H9 (cell line): ENCODE measurements at regions not wholly inside any gene's neighbourhood (a gene's known extent, or its start where the extent isn't known, plus 50 kb on each side); places are given as distances from the start of the nearest gene placed in this dataset.

Experiments used
- DNase-seq: peaks from one replicate; pipeline ENCODE4 v3.0.0-alpha.2; 2017
- H2AFZ ChIP-seq: one replicate; pipeline ENCODE4 v1.6.1; 2013; ENCODE audit warnings: mild to moderate bottlenecking, low read length, control low read depth, moderate library complexity
- H2AK5ac ChIP-seq: 2 replicates; pipeline ENCODE4 v1.6.1; 2013; ENCODE audit warnings: low read length, control low read depth, mixed read lengths; ENCODE audit not compliant: insufficient read length
- H2BK120ac ChIP-seq: one replicate; pipeline ENCODE4 v1.6.1; 2013; ENCODE audit warnings: low read depth, mild to moderate bottlenecking, low read length, control low read depth, inconsistent platforms; ENCODE audit not compliant: poor library complexity, severe bottlenecking
- H2BK12ac ChIP-seq: 2 replicates; pipeline ENCODE4 v1.6.1; 2013; ENCODE audit warnings: low read length, control low read depth, mixed read lengths, low read depth; ENCODE audit not compliant: insufficient read length
- H2BK15ac ChIP-seq: 2 replicates; pipeline ENCODE4 v1.6.1; 2013; ENCODE audit warnings: low read depth, low read length, control low read depth
- H2BK20ac ChIP-seq: one replicate; pipeline ENCODE4 v1.6.1; 2013; ENCODE audit warnings: low read depth, mild to moderate bottlenecking, low read length, control low read depth, inconsistent platforms; ENCODE audit not compliant: poor library complexity, severe bottlenecking
- H2BK5ac ChIP-seq: 2 replicates; pipeline ENCODE4 v1.6.1; 2013; ENCODE audit warnings: low read length, control low read depth, mixed read lengths; ENCODE audit not compliant: insufficient read length
- H3K14ac ChIP-seq: 2 replicates; pipeline ENCODE4 v1.6.1; 2013; ENCODE audit warnings: low read length, control low read depth; ENCODE audit not compliant: insufficient read depth
- H3K18ac ChIP-seq: 2 replicates; pipeline ENCODE4 v1.6.1; 2013; ENCODE audit warnings: low read depth, mild to moderate bottlenecking, mixed read lengths, low read length, control low read depth; ENCODE audit not compliant: insufficient read length
- H3K23ac ChIP-seq: 2 replicates; pipeline ENCODE4 v1.6.1; 2013; ENCODE audit warnings: low read length, control low read depth, mixed read lengths, low read depth; ENCODE audit not compliant: insufficient read length
- H3K23me2 ChIP-seq: 2 replicates; pipeline ENCODE4 v1.6.1; 2013; ENCODE audit warnings: low read depth, mild to moderate bottlenecking, mixed read lengths, low read length, control low read depth; ENCODE audit not compliant: insufficient read length, poor library complexity, severe bottlenecking
- H3K27ac ChIP-seq: 2 replicates; pipeline ENCODE4 v1.5.1; 2013; ENCODE audit warnings: low read length, control low read depth, mixed read lengths, low read depth; ENCODE audit not compliant: insufficient read length
- H3K27me3 ChIP-seq: 2 replicates; pipeline ENCODE4 v1.6.1; 2013; ENCODE audit warnings: low read length, control low read depth, inconsistent platforms; ENCODE audit not compliant: insufficient read depth
- H3K4ac ChIP-seq: 2 replicates; pipeline ENCODE4 v1.6.1; 2013; ENCODE audit warnings: low read depth, mild to moderate bottlenecking, control low read depth, inconsistent platforms, low read length, moderate library complexity
- H3K4me1 ChIP-seq: 2 replicates; pipeline ENCODE4 v1.6.1; 2013; ENCODE audit warnings: low read length, control low read depth, inconsistent platforms; ENCODE audit not compliant: insufficient read depth
- H3K4me2 ChIP-seq: 2 replicates; pipeline ENCODE4 v1.6.1; 2013; ENCODE audit warnings: low read length, control low read depth, mixed read lengths; ENCODE audit not compliant: insufficient read length, insufficient read depth
- H3K56ac ChIP-seq: 2 replicates; pipeline ENCODE4 v1.6.1; 2013; ENCODE audit warnings: low read depth, mild to moderate bottlenecking, mixed read lengths, low read length, control low read depth; ENCODE audit not compliant: insufficient read length
- H3K79me1 ChIP-seq: 2 replicates; pipeline ENCODE4 v1.6.1; 2013; ENCODE audit warnings: low read depth, mild to moderate bottlenecking, moderate library complexity, low read length, control low read depth, inconsistent platforms; ENCODE audit not compliant: insufficient read depth, poor library complexity, severe bottlenecking
- H3K79me2 ChIP-seq: 2 replicates; pipeline ENCODE4 v1.6.1; 2013; ENCODE audit warnings: low read length, control low read depth, inconsistent platforms; ENCODE audit not compliant: insufficient read depth
- H3K9ac ChIP-seq: 2 replicates; pipeline ENCODE4 v1.6.1; 2013; ENCODE audit warnings: low read length, control low read depth, mixed read lengths; ENCODE audit not compliant: insufficient read length; ENCODE audit errors: extremely low read depth
- H3K9me3 ChIP-seq: one replicate; pipeline ENCODE4 v1.6.1; 2013; ENCODE audit warnings: low read depth, low read length, inconsistent platforms; ENCODE audit not compliant: control insufficient read depth
- H3T11ph ChIP-seq: one replicate; pipeline ENCODE4 v1.6.1; 2013; ENCODE audit warnings: mild to moderate bottlenecking, low read length, control low read depth, inconsistent platforms
- H4K20me1 ChIP-seq: one replicate; pipeline ENCODE4 v1.6.1; 2013; ENCODE audit not compliant: control insufficient read depth, insufficient read length, insufficient read depth
- H4K5ac ChIP-seq: 2 replicates; pipeline ENCODE4 v1.6.1; 2013; ENCODE audit warnings: low read depth, mild to moderate bottlenecking, mixed read lengths, low read length, control low read depth; ENCODE audit not compliant: insufficient read length
- H4K8ac ChIP-seq: replicated peaks from 2 replicates; pipeline ENCODE4 v1.6.1; 2013; ENCODE audit warnings: low read length, control low read depth, mixed read lengths, low read depth; ENCODE audit not compliant: insufficient read length
- H4K91ac ChIP-seq: 2 replicates; pipeline ENCODE4 v1.6.1; 2013; ENCODE audit warnings: low read depth, mild to moderate bottlenecking, moderate library complexity, mixed read lengths, low read length, control low read depth; ENCODE audit not compliant: insufficient read length
- H3K27ac Mint-ChIP-seq, 3 experiments: 2 replicates in 2 of 3; 3 replicates in 1 of 3; pipeline ENCODE4 v1.8.0; 2020 to 2021; ENCODE audit warnings: mixed read lengths in 3 of 3, mild to moderate bottlenecking in 1 of 3, moderate library complexity in 1 of 3
- H3K27me3 Mint-ChIP-seq: 2 replicates; pipeline ENCODE4 v1.8.0; 2021; ENCODE audit warnings: low read depth, mild to moderate bottlenecking, moderate library complexity, mixed read lengths
- H3K36me3 Mint-ChIP-seq, 3 experiments: 2 replicates in 2 of 3; 3 replicates in 1 of 3; pipeline ENCODE4 v1.8.0; 2020 to 2021; ENCODE audit warnings: low read depth in 3 of 3, mixed read lengths in 3 of 3; ENCODE audit not compliant: insufficient read depth in 1 of 3
- H3K4me1 Mint-ChIP-seq, 2 experiments: 2 replicates each; pipeline ENCODE4 v1.8.0; 2020; ENCODE audit warnings: mixed read lengths in 2 of 2
- H3K4me3 Mint-ChIP-seq, 2 experiments: 2 replicates in 1 of 2; 3 replicates in 1 of 2; pipeline ENCODE4 v1.8.0; 2020 to 2021; ENCODE audit warnings: mild to moderate bottlenecking in 2 of 2, mixed read lengths in 2 of 2, moderate library complexity in 1 of 2
- H3K9me3 Mint-ChIP-seq, 2 experiments: 2 replicates in 1 of 2; 3 replicates in 1 of 2; pipeline ENCODE4 v1.8.0; 2020; ENCODE audit warnings: mild to moderate bottlenecking in 2 of 2, mixed read lengths in 2 of 2, moderate library complexity in 1 of 2
- WGBS: extraction: QIAGEN DNeasy Blood & Tissue Kit; methylation state at CpG from one replicate; pipeline ENCODE4 v1.1.7; 2013; ENCODE audit warnings: missing lambda C conversion rate, low lambda C conversion rate, mixed read lengths; ENCODE audit not compliant: insufficient read length; ENCODE audit errors: extremely low coverage; 5-methylcytosine and 5-hydroxymethylcytosine counted together
- TF ChIP-seq, protein P1 (sequence below): fragments of 200-600 bp; sonication (generic); conservative IDR thresholded peaks from 3 replicates; pipeline ENCODE4 v1.8.0; 2021; ENCODE audit warnings: antibody characterized with exemption, mild to moderate bottlenecking

DNA sequence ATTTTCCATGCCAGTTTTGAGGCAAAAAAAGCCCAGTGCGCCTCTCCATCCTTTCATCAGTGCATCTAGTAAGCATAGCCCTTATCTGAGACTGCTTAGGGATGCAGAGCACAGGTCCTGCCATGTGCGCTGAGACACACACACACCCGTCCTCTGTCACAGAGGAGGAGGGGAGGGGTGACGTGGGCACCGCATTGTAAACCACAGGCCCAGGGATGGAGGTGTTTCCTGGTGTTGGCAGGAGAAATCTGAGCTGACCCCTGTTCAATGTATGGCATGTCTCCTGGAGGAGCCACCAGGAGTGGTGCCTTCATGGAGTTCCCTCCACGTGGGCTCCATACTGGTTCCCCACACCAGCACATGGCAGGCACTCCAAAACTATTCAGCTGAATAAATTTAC is 65.8 kb upstream of the HELT start:
- no peak overlapping the region for H3K27ac ChIP-seq
- peaks cover 6% of the 10 kb centered on the region for H3K27me3 Mint-ChIP-seq
- H3K56ac ChIP-seq = no peak overlapping the region

More for the DNA sequence above, 65.8 kb upstream of the HELT start:
- no peak overlapping the region for H2BK120ac ChIP-seq
- WGBS = no CpG with 5 or more reads among the region's 6 CpGs
- H2AFZ ChIP-seq = no peak overlapping the region
- no peak overlapping the region for H2BK5ac ChIP-seq
- H4K5ac ChIP-seq = no peak overlapping the region
- H3K27me3 ChIP-seq = no peaks in the 10 kb centered on the region
- H4K20me1 ChIP-seq = no peaks in the 10 kb centered on the region
- no peak for DNase-seq
- no peak overlapping the region for H3K18ac ChIP-seq
- H3K4me2 ChIP-seq = no peak overlapping the region
- no peak overlapping the region for H2BK15ac ChIP-seq
- no peak overlapping the region for H3K23ac ChIP-seq
- no peak overlapping the region for H3K9ac ChIP-seq
- H3K4me1 ChIP-seq = no peaks in the 10 kb centered on the region
- H2AK5ac ChIP-seq = no peak overlapping the region
- TF ChIP-seq, protein P1, sequence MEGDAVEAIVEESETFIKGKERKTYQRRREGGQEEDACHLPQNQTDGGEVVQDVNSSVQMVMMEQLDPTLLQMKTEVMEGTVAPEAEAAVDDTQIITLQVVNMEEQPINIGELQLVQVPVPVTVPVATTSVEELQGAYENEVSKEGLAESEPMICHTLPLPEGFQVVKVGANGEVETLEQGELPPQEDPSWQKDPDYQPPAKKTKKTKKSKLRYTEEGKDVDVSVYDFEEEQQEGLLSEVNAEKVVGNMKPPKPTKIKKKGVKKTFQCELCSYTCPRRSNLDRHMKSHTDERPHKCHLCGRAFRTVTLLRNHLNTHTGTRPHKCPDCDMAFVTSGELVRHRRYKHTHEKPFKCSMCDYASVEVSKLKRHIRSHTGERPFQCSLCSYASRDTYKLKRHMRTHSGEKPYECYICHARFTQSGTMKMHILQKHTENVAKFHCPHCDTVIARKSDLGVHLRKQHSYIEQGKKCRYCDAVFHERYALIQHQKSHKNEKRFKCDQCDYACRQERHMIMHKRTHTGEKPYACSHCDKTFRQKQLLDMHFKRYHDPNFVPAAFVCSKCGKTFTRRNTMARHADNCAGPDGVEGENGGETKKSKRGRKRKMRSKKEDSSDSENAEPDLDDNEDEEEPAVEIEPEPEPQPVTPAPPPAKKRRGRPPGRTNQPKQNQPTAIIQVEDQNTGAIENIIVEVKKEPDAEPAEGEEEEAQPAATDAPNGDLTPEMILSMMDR = no peak
- H3K4me1 Mint-ChIP-seq = 0 out of 4 replicates have a peak, but pooled peaks cover 0 to 3% of the 10 kb centered on the region in 2 experiments
- no peaks in the 10 kb centered on the region for H3K79me1 ChIP-seq
- H3K14ac ChIP-seq = no peak overlapping the region
- no peaks in the 10 kb centered on the region for H3K9me3 ChIP-seq
- no peak overlapping the region for H3K27ac Mint-ChIP-seq
- no peak overlapping the region for H2BK20ac ChIP-seq
- H2BK12ac ChIP-seq = no peak overlapping the region
- H4K8ac ChIP-seq = no peak overlapping the region
- no peak overlapping the region for H3K4ac ChIP-seq
- H3K79me2 ChIP-seq = no peaks in the 10 kb centered on the region
- H3K4me3 Mint-ChIP-seq = no peak overlapping the region
- no peaks in the 10 kb centered on the region for H3K23me2 ChIP-seq
- peaks cover 0 to 1% (median 0%) of the 10 kb centered on the region in 3 experiments; a peak in 1 of 7 replicates for H3K36me3 Mint-ChIP-seq
- H3K9me3 Mint-ChIP-seq = no peaks in the 10 kb centered on the region
- no peak overlapping the region for H3T11ph ChIP-seq
- H4K91ac ChIP-seq = no peak overlapping the region
